CD4-positive, alpha-beta T cell (primary cell): ENCODE measurements at regions not wholly inside any gene's neighbourhood (a gene's known extent, or its start where the extent isn't known, plus 50 kb on each side); places are given as distances from the start of the nearest gene placed in this dataset.

Experiments used
- ATAC-seq: fragments of 200-7000 bp; cut with Tn5 transposase; one replicate; pipeline ENCODE4 v1.10.0; 2022; ENCODE audit warnings: mild to moderate bottlenecking; ENCODE audit not compliant: poor library complexity
- CTCF ChIA-PET: fragments of 350-600 bp; sonication (Branson Sonifier 250); formaldehyde crosslinking; loops from one replicate; lab custom pipeline; 2021; ENCODE audit warnings: antibody characterized with exemption, inconsistent platforms; lab: Charles Lee
- POLR2A ChIA-PET: fragments of 350-600 bp; sonication (Branson Sonifier 250); formaldehyde crosslinking; loops from one replicate; lab custom pipeline; 2021; ENCODE audit warnings: antibody characterized with exemption, inconsistent platforms; lab: Charles Lee
- DNase-seq, 14 experiments: peaks; one replicate each; pipeline ENCODE4 v3.0.0-alpha.2; 2013 to 2020; ENCODE audit warnings: mixed read lengths in 2 of 14
- H3K27ac ChIP-seq, 2 donors: one replicate each; pipeline versions ENCODE4 v1.5.1 to v1.7.0; 2013; ENCODE audit warnings: low read length in 2 of 2, low read depth in 1 of 2, mild to moderate bottlenecking in 1 of 2
- H3K27me3 ChIP-seq, 2 experiments: 1 replicate in 1 of 2; 2 replicates in 1 of 2; pipeline versions ENCODE4 v1.6.1 to v1.7.0; 2013; ENCODE audit warnings: low read length in 2 of 2, control low read depth in 1 of 2, mild to moderate bottlenecking in 1 of 2, moderate library complexity in 1 of 2; ENCODE audit not compliant: insufficient read depth in 2 of 2, control insufficient read depth in 1 of 2
- H3K36me3 ChIP-seq: one replicate; pipeline ENCODE4 v1.6.1; 2013; ENCODE audit warnings: low read length, control low read depth; ENCODE audit not compliant: insufficient read depth
- H3K4me1 ChIP-seq: one replicate; pipeline ENCODE4 v1.6.1; 2013; ENCODE audit warnings: low read length, control low read depth; ENCODE audit not compliant: insufficient read depth
- H3K4me3 ChIP-seq: one replicate; pipeline ENCODE4 v1.5.1; 2013; ENCODE audit warnings: mild to moderate bottlenecking, low read length, moderate library complexity
- H3K9me3 ChIP-seq, 2 experiments: 1 replicate in 1 of 2; 2 replicates in 1 of 2; pipeline versions ENCODE4 v1.6.1 to v1.7.0; 2013; ENCODE audit warnings: low read length in 2 of 2, mild to moderate bottlenecking in 2 of 2, control low read depth in 1 of 2, moderate library complexity in 1 of 2; ENCODE audit not compliant: control insufficient read depth in 1 of 2, insufficient read depth in 1 of 2
- H3K27ac Mint-ChIP-seq: one replicate; pipeline ENCODE4 v1.8.0; 2020; ENCODE audit warnings: mixed read lengths
- H3K27me3 Mint-ChIP-seq: one replicate; pipeline ENCODE4 v1.8.0; 2021; ENCODE audit warnings: mixed read lengths
- H3K36me3 Mint-ChIP-seq: one replicate; pipeline ENCODE4 v1.8.0; 2021; ENCODE audit warnings: low read depth, mixed read lengths
- H3K4me1 Mint-ChIP-seq: one replicate; pipeline ENCODE4 v1.8.0; 2021; ENCODE audit warnings: low read depth, mixed read lengths
- H3K4me3 Mint-ChIP-seq: one replicate; pipeline ENCODE4 v1.8.0; 2020; ENCODE audit warnings: mild to moderate bottlenecking, mixed read lengths
- H3K9me3 Mint-ChIP-seq: one replicate; pipeline ENCODE4 v1.8.0; 2020; ENCODE audit warnings: mixed read lengths
- intact Hi-C, 2 experiments: fragments of 100-400 bp; cut with DNase I in 1 of 2; cut with micrococcal nuclease in 1 of 2; formaldehyde crosslinking; loops; one replicate each; pipeline versions ENCODE4 v1.15.1 to v1.9.0; 2023 to 2025; cut with DNase I, micrococcal nuclease
- TF ChIP-seq, protein P1 (sequence below): fragments of 200-600 bp; IDR thresholded peaks from one replicate; pipeline ENCODE4 v1.8.0; 2022; ENCODE audit warnings: antibody characterized with exemption, mild to moderate bottlenecking

DNA sequence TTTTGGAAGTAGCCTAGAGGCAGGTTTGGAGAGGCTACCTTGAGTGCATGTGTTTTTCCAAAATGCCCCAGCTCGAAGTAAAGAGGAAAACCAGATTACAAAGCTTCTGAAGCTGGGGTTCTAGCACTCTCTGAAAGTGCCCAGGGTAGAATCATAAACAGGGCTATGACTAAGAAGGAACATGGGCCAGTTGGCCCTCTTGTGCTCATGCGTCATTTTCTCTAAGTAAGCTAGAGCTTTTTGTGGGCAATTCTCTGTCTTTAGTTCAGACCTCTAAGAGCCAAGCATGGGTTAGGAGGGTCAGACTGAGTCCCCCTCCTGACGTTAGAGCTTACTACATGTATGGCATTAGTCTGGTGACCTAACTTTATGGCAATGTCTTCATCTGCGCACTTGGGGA, 129.5 kb upstream of the UMPS start:
- peaks cover 0 to 2% of the 10 kb centered on the region in 2 experiments for H3K27me3 ChIP-seq
- H3K27me3 Mint-ChIP-seq = peaks cover 17% of the 10 kb centered on the region
- H3K9me3 ChIP-seq = no peaks in the 10 kb centered on the region
- no peak overlapping the region for H3K4me3 Mint-ChIP-seq
- ChIA-PET POLR2A (no interaction called here), CTCF (no interaction called here)
- ATAC-seq (no peak), DNase-seq (no peak)
- H3K27ac Mint-ChIP-seq = no peak overlapping the region
- H3K4me1 Mint-ChIP-seq = no peaks in the 10 kb centered on the region
- TF ChIP-seq, protein P1, sequence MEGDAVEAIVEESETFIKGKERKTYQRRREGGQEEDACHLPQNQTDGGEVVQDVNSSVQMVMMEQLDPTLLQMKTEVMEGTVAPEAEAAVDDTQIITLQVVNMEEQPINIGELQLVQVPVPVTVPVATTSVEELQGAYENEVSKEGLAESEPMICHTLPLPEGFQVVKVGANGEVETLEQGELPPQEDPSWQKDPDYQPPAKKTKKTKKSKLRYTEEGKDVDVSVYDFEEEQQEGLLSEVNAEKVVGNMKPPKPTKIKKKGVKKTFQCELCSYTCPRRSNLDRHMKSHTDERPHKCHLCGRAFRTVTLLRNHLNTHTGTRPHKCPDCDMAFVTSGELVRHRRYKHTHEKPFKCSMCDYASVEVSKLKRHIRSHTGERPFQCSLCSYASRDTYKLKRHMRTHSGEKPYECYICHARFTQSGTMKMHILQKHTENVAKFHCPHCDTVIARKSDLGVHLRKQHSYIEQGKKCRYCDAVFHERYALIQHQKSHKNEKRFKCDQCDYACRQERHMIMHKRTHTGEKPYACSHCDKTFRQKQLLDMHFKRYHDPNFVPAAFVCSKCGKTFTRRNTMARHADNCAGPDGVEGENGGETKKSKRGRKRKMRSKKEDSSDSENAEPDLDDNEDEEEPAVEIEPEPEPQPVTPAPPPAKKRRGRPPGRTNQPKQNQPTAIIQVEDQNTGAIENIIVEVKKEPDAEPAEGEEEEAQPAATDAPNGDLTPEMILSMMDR = no peak
- no peak overlapping the region for H3K27ac ChIP-seq
- H3K4me3 ChIP-seq = no peak overlapping the region
- H3K36me3 Mint-ChIP-seq = no peaks in the 10 kb centered on the region
- H3K9me3 Mint-ChIP-seq = no peaks in the 10 kb centered on the region
- intact Hi-C loops = no loop called here
- H3K36me3 ChIP-seq = no peaks in the 10 kb centered on the region
- no peaks in the 10 kb centered on the region for H3K4me1 ChIP-seq

DNA sequence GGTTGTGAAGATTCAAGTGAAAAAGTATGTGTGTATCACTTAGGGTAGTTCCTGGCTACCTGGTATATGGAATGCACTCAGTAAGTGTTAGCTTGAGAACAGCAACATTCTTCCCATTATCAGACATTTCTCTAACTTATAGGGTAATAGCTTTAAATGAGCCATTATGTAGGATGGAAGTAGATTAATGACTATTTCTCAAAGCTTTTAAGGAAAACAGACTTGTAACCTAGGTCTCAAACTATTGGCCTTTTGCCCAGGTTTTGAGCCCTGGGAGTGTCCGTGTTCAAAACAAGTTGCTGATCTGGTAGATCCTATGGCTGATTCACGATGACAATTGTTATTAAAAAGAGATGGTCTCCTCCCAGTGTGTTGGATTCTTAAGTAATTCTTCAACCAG, 129.1 kb upstream of the UMPS start:
- H3K4me3 ChIP-seq = no peak overlapping the region
- no peak for ATAC-seq
- H3K27ac ChIP-seq = no peak overlapping the region
- intact Hi-C loops = no loop called here
- Mint-ChIP-seq H3K9me3 (no peaks in the 10 kb centered on the region), H3K4me3 (no peak overlapping the region), H3K36me3 (no peaks in the 10 kb centered on the region), H3K27ac (no peak overlapping the region), H3K27me3 (peaks cover 16% of the 10 kb centered on the region), H3K4me1 (no peaks in the 10 kb centered on the region)
- no peaks in the 10 kb centered on the region for H3K36me3 ChIP-seq
- peaks cover 0 to 2% of the 10 kb centered on the region in 2 experiments for H3K27me3 ChIP-seq
- no peak for DNase-seq
- H3K9me3 ChIP-seq = no peaks in the 10 kb centered on the region
- ChIA-PET POLR2A (no interaction called here), CTCF (no interaction called here)
- TF ChIP-seq, protein P1 = no peak
- H3K4me1 ChIP-seq = no peaks in the 10 kb centered on the region

DNA sequence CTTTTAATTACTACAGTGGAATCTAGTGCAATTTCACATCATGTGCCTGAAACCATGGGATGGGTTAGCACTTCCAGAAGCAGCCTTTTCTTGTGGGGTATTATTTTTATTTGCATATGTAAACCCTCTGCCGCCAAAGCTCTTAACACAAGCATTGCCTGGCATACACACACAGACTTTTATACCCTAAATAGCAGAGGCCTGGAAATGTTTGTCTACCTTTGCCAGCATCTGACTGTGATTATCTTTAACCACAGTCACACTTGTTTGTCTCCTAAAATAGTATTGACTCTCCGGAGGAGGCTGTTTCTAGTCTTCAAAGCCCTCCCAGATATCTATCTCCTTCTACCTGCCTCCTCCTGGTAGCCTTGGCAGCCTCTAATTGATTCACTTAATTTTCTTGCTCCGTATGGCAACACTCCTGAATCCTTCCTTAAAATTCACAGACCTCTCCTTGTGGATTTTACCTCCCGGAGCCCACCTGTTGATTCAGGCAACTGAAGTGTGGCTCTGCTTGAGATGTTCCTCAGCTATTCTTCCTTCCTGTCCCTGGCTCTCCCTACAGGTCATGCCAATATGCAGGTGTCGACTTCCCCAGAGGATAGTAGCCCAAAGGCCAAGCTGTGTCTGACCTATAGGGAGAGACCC, 127.1 kb upstream of the UMPS start:
- Mint-ChIP-seq H3K27ac (no peak overlapping the region), H3K9me3 (no peaks in the 10 kb centered on the region), H3K4me1 (no peaks in the 10 kb centered on the region), H3K36me3 (no peaks in the 10 kb centered on the region), H3K27me3 (peaks cover 16% of the 10 kb centered on the region), H3K4me3 (no peak overlapping the region)
- Histone ChIP-seq H3K27me3 (peaks cover 0 to 2% of the 10 kb centered on the region in 2 experiments), H3K27ac (no peak overlapping the region), H3K4me1 (no peaks in the 10 kb centered on the region), H3K9me3 (no peaks in the 10 kb centered on the region), H3K4me3 (no peak overlapping the region), H3K36me3 (no peaks in the 10 kb centered on the region)
- POLR2A ChIA-PET = no interaction called here
- CTCF ChIA-PET = no interaction called here
- ATAC-seq = no peak
- intact Hi-C loops = no loop called here
- TF ChIP-seq, protein P1 = no peak
- DNase-seq = no peak
